ENCODE measurements at regions not wholly inside any gene's neighbourhood (a gene's known extent, or its start where the extent isn't known, plus 50 kb on each side); places are given as distances from the start of the nearest gene placed in this dataset. TPM values are rescaled to one million over a fixed set of nuclear protein-coding genes. Genes with fewer than 3 reads are reported as not detected.

- no peak overlapping the region for H3K27ac ChIP-seq (ENCODE audit: low read depth, low read length)
- DNase-seq: no peak
- H3K4me1 ChIP-seq (ENCODE audit: insufficient read depth, low read length): no peaks in the 10 kb centered on the region
- ChIA-PET CTCF (ENCODE audit: partially characterized antibody) (no interaction called here), POLR2A (ENCODE audit: partially characterized antibody) (no interaction called here)
- no peaks in the 10 kb centered on the region for H3K27me3 Mint-ChIP-seq
- no peak overlapping the region for H3K27ac Mint-ChIP-seq
- H3K36me3 Mint-ChIP-seq: no peaks in the 10 kb centered on the region
- no peak overlapping the region for H3K4me3 Mint-ChIP-seq
- peaks cover 0 to 2% (median 0%) of the 10 kb centered on the region in 8 donors for H3K9me3 Mint-ChIP-seq
- H3K9me3 ChIP-seq (ENCODE audit: control insufficient read depth in 1 of 2, low read length in 2 of 2): no peaks in the 10 kb centered on the region
- H3K4me3 ChIP-seq (ENCODE audit: low read length in 2 of 2): no peak overlapping the region
- no peaks in the 10 kb centered on the region for H3K4me1 Mint-ChIP-seq
- H3K27me3 ChIP-seq (ENCODE audit: insufficient read depth, low read length): no peaks in the 10 kb centered on the region
- no peaks in the 10 kb centered on the region for H3K36me3 ChIP-seq (ENCODE audit: insufficient read depth, low read length)
- intact Hi-C loops (cut with micrococcal nuclease): no loop called here
Observed at GRCh38 chr13:60629158-60629557, 232.1 kb downstream of the TDRD3 start.

DNA sequence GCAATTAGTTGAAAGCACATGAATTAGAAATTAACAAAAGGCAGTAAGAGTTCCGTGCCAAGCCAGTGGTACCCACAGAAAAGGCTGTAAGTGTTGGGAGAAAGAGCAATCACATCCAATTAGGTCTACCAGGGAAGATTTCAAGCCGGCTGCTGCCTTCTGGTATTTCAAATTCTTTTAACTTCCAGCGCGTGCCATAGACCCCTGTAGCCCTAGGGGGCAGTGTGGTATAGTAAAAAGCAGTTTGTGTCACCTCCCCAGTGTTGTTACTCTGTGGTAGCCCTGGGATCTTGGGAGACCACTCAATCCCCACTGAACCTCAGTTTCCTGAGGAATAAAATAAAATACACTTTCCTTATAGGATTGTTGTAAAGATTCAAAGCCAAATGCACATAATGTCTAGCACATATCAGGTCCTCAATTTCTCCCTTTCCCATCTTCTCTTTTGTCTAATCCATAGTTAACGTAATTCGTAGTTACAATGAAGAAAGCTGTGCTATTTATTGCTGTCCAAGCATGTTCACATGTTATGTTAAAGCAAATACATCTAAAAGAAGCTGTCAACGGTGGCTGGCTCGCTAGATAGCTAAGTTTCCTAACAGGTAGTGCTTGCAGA, 230.2 kb downstream of the TDRD3 start:
- Histone ChIP-seq H3K4me1 (ENCODE audit: insufficient read depth, low read length) (no peaks in the 10 kb centered on the region), H3K27me3 (ENCODE audit: insufficient read depth, low read length) (no peaks in the 10 kb centered on the region), H3K9me3 (ENCODE audit: control insufficient read depth in 1 of 2, low read length in 2 of 2) (no peaks in the 10 kb centered on the region), H3K27ac (ENCODE audit: low read depth, low read length) (no peak overlapping the region), H3K36me3 (ENCODE audit: insufficient read depth, low read length) (no peaks in the 10 kb centered on the region), H3K4me3 (ENCODE audit: low read length in 2 of 2) (no peak overlapping the region)
- no peaks in the 10 kb centered on the region for H3K36me3 Mint-ChIP-seq
- intact Hi-C loops (cut with micrococcal nuclease): no loop called here
- ChIA-PET POLR2A (ENCODE audit: partially characterized antibody) (no interaction called here), CTCF (ENCODE audit: partially characterized antibody) (no interaction called here)
- no peak overlapping the region for H3K27ac Mint-ChIP-seq
- no peaks in the 10 kb centered on the region for H3K4me1 Mint-ChIP-seq
- peaks cover 0 to 3% of the 10 kb centered on the region in 2 donors for H3K27me3 Mint-ChIP-seq
- H3K9me3 Mint-ChIP-seq: peaks cover 0 to 2% (median 0%) of the 10 kb centered on the region in 8 donors
- H3K4me3 Mint-ChIP-seq: no peak overlapping the region
- no peak for DNase-seq

Small RNAs in the stretch of these regions (microRNA-seq; reads per million reads assigned to microRNA genes)
- gene MIR3169 (ENCODE audit: borderline microRNAs expressed, borderline number of aligned reads, borderline replicate concordance): not detected

Measured in CD4-positive, alpha-beta memory T cell (primary cell).